GM10248 (cell line): ENCODE measurements at regions not wholly inside any gene's neighbourhood (a gene's known extent, or its start where the extent isn't known, plus 50 kb on each side); places are given as distances from the start of the nearest gene placed in this dataset.

Source experiments
- CTCF ChIA-PET: fragments of 300-600 bp; sonication (Branson Sonifier 250); formaldehyde crosslinking; extraction: SDS; loops from one replicate; lab custom pipeline; 2021; ENCODE audit warnings: antibody characterized with exemption; lab: Yijun Ruan, JAX
- POLR2A ChIA-PET: fragments of 350-650 bp; sonication (Branson Sonifier 250); formaldehyde crosslinking; extraction: SDS; loops from one replicate; lab custom pipeline; 2020; ENCODE audit warnings: antibody characterized with exemption; lab: Yijun Ruan, JAX
- DNase-seq: peaks from one replicate; pipeline ENCODE4 v3.0.0; 2012; ENCODE audit errors: extremely low spot score
- TF ChIP-seq, protein P1 (sequence below): IDR thresholded peaks from 2 replicates; pipeline ENCODE4 v1.5.1; 2012; ENCODE audit warnings: mild to moderate bottlenecking, low read depth; ENCODE audit errors: extremely low read depth, missing control alignments, control extremely low read depth

DNA sequence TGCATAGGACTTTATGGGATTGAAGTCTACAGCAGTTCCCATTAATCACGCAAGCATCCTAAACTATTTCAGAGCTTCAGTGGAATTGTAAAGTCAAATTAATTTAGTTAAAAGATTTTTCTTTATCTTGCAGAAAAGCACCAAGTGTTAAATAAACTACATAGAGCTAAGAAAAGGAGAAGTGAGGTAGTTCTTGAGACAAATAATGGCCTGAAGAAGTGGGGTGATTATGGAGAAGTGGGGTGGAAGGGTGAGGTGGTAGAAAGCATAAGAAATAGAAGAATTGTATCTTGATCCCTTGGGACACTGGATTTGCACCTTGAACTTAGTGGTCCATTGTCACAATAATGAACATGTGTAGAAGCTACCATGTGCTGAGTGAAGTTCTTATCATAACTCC is 121.7 kb upstream of the LINC00305 start:
- ChIA-PET POLR2A (no interaction called here), CTCF (interaction anchor here (1.3 to 1.8 kb wide), 3 partner anchors 9 to 139 kb away, joined by 3 to 5 read pairs (median 5); no protein-coding TSS in a partner anchor)
- DNase-seq = no peak
- TF ChIP-seq, protein P1, sequence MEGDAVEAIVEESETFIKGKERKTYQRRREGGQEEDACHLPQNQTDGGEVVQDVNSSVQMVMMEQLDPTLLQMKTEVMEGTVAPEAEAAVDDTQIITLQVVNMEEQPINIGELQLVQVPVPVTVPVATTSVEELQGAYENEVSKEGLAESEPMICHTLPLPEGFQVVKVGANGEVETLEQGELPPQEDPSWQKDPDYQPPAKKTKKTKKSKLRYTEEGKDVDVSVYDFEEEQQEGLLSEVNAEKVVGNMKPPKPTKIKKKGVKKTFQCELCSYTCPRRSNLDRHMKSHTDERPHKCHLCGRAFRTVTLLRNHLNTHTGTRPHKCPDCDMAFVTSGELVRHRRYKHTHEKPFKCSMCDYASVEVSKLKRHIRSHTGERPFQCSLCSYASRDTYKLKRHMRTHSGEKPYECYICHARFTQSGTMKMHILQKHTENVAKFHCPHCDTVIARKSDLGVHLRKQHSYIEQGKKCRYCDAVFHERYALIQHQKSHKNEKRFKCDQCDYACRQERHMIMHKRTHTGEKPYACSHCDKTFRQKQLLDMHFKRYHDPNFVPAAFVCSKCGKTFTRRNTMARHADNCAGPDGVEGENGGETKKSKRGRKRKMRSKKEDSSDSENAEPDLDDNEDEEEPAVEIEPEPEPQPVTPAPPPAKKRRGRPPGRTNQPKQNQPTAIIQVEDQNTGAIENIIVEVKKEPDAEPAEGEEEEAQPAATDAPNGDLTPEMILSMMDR = no peak

GRCh38 chr18:64270121-64270520 is 121.2 kb upstream of the LINC00305 start:
- no peak for DNase-seq
- ChIA-PET POLR2A (no interaction called here), CTCF (interaction anchor here (1.7 kb wide), 1 partner anchor 9 kb away, joined by 5 read pairs; no protein-coding TSS in a partner anchor)
- TF ChIP-seq, protein P1 = no peak

- CTCF ChIA-PET = interaction anchor here (1.3 to 1.5 kb wide), 2 partner anchors 11 to 16 kb away, joined by 3 to 4 read pairs; no protein-coding TSS in a partner anchor
- TF ChIP-seq, protein P1 = no peak
- POLR2A ChIA-PET = no interaction called here
- DNase-seq = no peak
Measured at GRCh38 chr18:64264171-64264570, 115.3 kb upstream of the LINC00305 start.

DNA sequence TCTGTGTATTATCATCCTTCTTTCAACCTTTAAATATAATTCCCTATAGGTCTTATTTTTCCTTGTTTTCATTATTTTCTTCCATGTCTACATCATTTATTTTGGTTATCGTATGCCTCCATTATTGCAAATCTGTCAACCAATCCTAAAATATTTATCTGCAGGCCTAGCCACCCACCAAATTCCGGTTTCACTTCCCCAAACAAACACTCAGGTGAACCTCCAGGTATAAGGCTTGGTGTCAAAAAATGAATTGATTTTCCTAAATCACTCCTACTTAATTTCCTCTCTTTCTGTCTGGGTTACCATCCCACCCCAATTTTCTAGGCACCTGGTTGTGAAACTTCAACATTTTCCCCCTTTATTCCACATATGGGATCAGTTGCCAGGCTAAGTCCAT is 111.9 kb upstream of the LINC00305 start:
- no peak for DNase-seq
- TF ChIP-seq, protein P1 = no peak
- CTCF ChIA-PET = interaction anchor here (1.6 kb wide), 1 partner anchor 10 kb away, joined by 5 read pairs; no protein-coding TSS in a partner anchor
- POLR2A ChIA-PET = no interaction called here

- TF ChIP-seq, protein P1 = no peak
- CTCF ChIA-PET = no interaction called here
- POLR2A ChIA-PET = no interaction called here
- no peak for DNase-seq
Measured at GRCh38 chr18:64259871-64260270, 111.0 kb upstream of the LINC00305 start.

DNA sequence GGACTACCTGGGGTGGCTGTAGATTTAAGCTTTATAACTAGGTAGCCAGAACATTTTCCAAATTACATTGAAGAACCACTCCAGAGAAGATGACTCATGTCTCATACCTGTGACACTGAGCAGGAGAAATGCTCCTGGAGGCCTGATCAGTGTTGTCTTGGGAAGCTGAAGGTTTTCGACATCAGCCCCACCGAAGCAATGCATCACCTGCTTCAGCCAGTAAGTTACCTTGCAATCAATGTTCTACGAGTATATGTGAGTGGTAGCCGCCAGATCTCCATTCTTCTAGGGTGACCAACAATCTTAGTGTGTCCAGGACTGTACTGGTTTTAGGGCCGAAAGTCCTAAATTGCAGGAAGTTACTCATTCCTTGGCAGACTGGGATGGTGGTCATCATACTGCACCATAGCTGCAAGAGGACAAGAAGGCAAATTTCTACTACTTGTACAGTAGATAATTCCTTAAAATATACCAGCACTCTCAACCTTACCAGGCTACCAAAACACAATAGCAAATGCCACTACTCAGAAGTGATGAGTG is 109.3 kb upstream of the LINC00305 start:
- CTCF ChIA-PET = interaction anchor here (0.9 to 1.3 kb wide), 2 partner anchors 10 to 18 kb away, joined by 3 read pairs; no protein-coding TSS in a partner anchor
- POLR2A ChIA-PET = no interaction called here
- TF ChIP-seq, protein P1 = no peak
- DNase-seq = no peak
